GM21367 (cell line): ENCODE measurements at regions not wholly inside any gene's neighbourhood (a gene's known extent, or its start where the extent isn't known, plus 50 kb on each side); places are given as distances from the start of the nearest gene placed in this dataset.

Experiments used
- ATAC-seq: cut with Tn5 transposase; IDR thresholded peaks from one replicate; pipeline ENCODE4 v1.9.1; 2021; ENCODE audit not compliant: unreplicated experiment

DNA sequence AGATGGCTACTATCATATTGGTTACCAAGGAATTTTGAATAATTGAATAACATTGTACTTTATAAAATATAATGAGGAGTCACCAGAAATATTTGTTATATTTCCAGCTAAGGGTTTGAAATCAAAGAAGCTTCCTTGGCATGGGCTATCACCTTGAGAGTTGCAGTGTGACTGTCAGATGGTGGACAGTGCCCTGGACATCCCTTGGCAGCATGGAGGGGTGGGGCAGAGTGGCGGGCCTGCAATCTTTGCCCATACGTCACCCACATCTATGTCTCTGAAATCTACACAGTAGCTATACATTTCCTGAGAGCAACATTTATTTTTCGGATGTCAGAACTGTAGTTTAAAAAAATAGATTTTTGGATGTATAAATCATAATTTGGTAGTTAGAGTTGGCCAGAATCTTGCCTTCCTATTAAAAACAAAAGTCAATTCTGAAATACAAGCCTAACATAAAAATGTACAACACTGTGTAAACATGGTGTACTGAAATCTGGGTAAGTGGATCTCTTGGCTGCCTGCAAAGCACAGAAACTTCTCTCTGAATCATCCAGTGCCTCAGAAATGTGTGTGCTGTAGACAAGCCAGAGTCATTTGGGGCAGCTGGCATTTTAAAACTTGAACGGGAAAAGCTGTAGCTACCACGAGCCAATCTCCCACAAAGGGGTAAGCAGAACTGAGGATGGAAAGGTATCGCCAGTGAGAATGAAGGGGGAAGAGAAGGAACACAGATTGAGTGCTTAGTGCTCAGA, 124.2 kb upstream of the ARHGAP28 start:
- ATAC-seq: no peak

DNA sequence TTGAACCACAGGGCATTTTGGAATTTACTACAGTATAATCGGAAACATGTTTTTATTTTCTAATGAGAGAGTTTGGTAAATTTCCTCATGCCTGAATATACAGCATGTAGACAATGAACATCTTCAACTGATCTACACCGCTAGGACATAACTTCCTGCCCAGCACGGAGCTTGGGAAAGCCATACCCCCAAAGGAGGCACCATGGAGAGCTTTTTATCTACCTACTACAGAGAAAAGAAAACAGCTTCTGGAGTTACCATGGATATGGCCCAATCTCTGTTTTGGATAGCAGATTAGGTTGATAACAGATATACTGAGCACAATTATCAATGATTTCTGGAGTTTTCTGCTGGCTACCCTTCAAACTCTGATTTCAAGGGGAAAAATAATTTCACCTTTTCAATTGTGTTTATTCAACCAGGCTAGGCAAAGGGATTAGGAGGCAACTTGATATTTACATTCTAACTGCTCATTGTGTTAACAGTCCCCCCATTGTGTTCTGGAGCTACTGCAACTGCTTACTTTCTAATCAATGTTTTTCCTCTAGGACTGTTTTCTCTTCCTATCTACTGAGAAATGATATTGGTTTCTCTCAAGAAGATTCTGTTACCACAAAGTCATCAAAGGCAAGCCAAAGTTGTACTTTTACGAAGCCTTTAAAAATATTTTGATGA, 123.0 kb upstream of the ARHGAP28 start:
- no peak for ATAC-seq

DNA sequence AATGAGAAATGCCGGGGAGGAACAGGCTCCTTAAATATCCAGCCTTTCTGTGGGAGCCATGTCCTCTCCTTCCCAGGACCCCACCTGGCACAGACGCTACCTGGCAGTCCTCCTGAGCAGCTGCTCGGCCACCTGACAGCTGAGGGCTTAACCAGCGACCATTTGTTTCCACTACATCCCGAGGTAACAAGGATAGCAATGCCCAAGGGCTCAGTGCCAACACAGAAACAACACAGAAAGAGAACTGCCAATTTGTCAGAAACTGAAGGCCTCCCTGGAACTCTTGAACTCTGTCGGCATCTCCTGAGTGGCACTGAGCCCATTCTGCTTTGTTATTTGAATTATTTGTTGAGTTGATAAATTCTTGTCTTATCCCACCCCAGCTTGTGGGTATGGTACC, 122.2 kb upstream of the ARHGAP28 start:
- ATAC-seq: no peak

DNA sequence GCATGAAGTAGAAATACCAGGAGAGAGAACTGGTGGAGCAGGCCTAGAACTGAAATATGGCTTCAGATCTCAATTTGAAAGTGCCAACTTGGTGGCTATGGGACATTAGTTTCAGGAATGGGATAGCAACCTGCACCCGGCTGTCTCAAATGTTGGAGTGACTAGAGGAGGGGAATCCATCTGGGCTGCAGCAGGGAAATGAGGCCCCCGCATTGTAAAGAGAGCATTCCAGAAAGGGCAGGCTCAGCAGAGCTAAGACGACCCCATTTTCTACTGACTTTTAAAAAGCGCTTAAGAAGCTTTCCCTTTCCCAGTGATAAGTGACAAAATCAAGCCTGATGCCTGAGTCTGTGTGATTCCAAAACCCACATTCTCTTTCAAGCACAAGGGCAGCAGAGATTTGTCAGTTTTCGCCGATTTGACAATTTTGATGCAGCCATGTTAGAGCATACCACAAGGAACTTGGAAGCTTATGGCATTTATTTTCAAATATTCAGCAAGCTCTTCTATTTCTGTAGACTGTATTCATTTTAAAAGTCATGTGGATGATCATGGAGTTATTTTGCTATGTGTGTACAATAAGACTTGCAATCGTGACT, 119.8 kb upstream of the ARHGAP28 start:
- no peak for ATAC-seq

DNA sequence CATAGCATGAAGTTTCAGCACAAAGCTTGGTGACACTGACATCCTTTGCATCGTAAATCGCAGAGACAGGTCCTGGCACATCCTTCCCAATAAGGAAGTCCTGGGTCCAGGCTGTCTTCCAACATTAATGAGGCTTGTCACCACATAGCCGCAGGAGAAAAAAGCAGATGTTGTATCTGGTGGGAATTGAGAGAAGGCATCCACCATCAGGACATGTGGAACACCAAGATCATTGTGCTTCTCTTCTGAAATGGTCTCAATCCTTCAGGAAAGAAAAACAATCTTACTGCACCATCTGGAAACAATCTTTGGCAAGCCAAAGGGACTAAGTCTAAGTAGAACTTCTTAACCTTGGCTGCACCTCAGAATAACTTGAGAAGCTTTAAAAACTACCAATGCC, 119.0 kb upstream of the ARHGAP28 start:
- ATAC-seq: no peak

DNA sequence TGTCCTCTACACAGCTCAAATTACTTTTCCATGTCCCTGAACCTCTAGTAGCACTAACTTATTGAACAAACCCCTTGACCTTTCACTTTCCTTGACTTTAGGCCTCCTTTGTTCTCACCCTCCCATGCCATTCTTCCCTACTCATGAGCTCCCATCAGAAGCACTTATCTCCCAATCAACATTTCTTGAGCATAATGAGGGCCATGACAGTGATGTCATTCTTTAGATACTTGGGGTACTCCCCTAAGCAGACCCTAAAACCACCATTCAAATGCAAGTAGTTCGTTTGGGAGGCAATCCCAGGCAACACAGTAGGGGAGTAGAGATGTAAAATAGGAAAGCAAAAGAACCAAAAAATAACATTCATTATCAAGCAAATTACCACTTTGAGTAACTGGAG, 115.9 kb upstream of the ARHGAP28 start:
- ATAC-seq: no peak

DNA sequence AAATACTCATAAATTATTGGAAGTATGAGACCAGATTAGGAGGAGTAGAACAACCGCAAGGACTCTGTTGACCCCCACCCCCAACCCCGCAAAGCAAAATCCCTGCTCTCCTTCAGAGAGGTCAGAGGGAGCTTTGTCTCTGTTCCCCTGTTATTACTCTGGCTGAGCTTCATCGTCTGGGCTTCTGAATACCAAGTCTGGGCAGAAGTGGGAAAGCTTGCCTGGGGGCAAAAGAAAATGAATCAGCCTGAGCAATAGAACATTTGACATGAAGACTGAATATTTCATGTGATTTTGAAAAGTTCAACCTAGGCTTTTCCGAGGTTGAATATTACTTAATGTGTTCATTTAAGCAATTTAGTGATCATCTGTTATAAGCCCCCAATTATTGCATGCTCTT, 114.6 kb upstream of the ARHGAP28 start:
- no peak for ATAC-seq

DNA sequence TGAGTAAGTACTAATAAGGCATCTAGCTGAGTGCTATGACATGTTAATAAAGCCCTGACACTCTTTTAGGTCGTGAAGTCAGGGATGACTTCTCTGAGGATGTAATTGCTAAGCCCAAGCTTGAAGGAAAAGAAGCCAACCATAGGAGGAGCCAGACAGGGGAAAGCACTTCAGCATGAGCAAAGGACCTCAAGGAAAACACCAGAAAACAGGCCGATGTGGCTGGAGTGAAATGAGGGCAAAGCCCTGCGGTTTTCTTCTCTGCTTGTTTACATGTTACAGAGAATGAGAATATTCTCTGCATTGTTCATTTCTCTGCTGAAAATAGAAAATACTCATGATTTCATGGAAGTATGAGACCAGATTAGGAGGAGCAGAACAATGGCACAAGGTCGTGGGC, 112.5 kb upstream of the ARHGAP28 start:
- no peak for ATAC-seq

DNA sequence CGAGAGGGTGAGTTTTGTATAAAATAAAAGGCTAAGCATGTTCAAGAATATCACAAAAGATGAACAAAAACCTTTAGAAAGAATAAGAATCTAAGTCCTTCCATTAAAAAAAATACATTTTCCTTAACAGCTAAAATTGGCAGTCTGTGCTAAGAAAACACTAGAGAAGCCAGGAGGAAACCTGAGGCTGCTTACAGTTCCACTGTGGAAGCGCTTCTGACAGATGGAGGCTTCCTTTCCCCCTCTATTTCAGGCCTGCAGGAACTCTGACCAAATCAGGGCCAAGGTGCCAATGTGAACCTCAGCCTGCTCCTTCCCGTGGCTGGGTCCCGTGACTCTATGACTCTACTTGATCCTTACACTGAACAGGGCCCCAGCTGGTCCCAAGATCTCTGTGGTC, 108.1 kb upstream of the ARHGAP28 start:
- no peak for ATAC-seq

DNA sequence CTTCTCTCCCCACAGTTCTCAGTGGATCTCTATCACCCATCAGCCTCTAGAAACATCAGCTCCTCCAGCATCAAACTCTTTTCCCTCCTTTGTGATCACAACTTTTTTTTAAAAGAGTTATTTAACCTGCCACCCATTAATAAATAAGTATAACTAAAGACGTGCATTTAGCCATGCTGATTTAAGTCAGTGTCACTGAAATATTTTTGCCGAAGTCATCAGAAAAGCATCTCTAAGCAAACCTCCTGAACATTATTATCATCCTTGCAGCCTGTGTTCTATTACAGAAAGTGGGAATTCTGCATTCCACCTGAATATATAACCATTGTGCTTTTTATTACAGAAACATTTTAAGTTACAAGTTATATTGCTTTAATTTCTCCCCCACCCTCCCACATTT, 106.2 kb upstream of the ARHGAP28 start:
- no peak for ATAC-seq

DNA sequence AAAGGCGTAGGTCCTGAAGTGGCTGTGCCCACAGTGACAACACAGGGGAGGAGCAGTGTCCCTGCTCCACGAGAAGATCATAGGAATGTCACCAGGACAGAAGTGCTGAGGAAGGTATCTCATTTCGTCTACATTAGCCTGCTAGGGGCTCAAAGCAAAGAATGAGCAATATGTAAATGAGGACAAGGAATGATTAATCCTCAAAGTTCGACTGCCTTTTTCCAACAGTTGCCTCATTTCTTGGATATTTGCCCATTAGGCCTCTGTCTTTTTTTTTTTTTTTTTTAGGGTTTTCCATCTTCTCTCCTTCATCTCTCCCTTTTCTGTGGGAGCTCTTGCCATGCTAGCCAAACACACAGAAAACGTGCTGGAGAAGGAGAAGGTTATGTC, 105.2 kb upstream of the ARHGAP28 start:
- ATAC-seq: no peak

DNA sequence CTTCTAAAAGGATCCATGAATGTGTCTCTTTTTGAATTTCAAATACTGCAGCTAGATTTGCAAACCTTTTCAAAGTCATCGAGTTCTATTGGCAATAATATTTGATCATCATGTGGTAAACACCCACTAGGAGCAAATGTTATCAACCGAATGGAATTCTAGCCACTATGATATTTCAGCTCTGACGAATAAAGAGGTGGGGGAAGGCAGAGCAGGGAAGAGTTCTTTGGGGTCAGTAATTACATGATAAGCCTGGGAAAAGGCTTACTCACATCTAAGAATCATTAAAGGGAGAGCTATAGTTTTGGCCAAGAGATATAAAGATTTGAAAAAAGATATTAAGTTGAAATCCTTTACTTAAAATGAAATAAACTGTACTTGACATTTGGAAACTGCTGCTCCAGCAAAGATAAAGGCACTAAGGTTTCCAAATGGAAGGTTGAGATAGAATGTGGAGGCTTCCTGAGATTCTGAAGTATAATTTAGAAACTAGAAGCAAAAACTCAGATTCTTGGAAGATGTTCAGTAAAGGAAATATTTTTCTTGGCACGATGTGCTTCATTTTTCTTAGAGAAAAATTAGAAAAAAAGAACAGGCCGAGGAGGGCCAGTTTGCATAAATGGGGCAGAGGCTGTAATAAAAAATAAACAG, 104.7 kb upstream of the ARHGAP28 start:
- no peak for ATAC-seq

DNA sequence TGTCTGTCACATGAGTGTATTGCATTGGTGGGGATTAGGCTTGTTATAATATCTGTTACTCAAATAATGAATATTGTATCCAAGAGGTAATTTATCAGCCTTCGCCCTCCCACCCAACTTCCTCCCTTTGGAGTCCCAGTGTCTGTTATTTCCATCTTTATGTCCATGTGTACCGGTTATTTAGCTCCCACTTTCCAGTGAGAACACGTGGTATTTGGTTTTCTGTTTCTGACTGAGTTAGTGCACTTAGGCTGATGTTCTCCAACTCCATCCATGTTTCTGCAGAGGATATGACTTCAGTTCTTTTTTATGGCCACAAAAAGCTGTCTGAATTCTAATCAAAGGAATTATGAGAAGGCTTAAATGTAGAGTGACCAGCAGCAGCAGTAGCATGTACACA, 104.0 kb upstream of the ARHGAP28 start:
- no peak for ATAC-seq

DNA sequence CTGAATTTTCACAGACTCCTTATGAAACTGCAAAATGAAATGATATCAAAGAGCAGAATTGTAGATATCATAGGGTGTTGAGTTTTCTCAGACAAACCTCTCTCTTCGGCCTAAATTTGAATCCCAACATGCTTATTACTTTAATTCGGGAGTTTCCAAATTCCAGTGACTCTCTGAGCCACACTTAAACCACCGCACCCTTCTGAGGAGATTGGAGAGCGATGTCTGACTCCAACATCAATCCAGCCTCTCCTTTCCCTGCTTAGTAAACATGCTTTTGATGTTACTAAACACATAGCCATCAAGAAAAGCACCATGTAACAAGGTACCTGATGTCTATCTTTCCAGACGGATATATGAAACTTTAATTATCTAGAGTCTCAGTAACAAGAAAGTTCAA, 103.1 kb upstream of the ARHGAP28 start:
- ATAC-seq: no peak

DNA sequence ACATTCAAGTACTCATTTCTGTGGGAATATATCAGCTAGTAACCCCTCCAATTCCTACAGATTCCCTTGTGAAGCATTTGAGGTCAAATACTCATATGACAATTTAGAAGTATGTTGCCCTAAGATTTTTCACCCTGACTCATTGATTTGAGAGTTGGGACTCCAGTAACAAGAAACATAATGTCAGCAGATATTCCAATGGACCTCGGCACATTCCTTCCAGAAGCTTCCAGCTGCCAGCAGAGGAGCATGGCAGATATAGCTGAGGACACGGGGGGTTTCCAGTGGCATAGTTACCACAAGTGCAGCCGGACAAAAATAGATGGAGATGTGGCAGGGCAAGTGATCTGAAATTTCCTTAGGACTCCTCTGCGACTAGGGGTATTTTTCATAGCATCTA, 101.9 kb upstream of the ARHGAP28 start:
- ATAC-seq: no peak

DNA sequence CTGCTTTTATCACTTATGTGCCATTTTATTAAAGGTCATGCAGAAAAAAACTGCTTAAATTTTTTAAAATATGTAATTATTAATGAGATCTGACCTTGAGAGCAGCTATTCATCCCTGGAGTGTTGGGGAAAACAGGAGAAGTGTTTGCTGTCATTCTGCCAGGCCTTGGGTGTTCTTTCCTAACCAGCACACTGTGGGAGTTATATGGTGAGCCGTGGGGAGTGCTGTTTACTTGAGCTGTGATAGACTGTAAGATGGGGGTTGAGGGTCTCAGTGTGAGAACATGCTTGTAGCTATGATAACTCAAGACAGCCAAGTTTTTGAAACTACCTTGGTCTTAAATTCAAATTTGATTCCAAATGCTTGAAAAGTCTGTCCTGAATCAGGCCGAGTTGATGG, 101.3 kb upstream of the ARHGAP28 start:
- no peak for ATAC-seq

DNA sequence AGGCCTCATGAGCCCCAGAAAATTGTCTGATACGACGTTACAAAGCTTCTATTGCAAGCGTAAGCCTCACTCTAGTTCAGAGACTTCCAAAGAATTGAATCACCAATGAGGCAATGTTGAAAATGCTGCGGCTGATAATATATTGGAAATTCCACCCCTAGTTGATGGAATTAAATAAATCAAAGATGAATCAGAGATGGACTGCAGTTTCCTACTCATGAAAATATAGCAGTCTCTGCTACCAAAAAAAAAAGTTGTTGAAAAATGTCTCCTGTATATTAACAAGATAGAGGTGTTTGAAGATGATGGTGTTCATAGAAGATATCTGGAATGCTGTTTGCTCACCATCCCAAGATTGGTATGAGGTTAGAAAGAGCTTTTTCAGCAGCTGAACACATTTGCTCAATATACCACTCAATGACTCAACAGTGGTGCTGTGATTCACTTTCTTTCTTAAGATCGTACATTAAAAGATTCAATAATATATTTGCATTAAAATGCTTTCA, 99.8 kb upstream of the ARHGAP28 start:
- no peak for ATAC-seq

DNA sequence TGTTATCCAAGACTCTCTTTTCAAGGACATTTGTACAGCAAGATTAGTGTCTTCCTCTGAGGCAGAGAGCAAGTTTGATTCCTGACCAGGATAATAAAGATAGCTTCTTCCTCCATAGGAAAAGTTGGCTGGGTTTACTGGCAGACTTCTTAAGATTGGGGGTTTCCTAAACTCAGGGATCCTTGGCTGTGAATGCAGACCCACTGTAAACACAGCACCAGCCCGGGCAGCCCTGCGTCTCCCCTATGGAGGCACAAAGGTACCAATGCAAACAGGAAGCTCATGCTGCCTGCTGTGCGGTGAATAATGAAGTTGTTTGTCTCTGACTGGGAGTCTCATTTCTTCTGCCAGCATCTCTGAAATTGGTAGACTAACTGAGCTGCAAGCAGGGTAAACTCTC, 96.2 kb upstream of the ARHGAP28 start:
- no peak for ATAC-seq

DNA sequence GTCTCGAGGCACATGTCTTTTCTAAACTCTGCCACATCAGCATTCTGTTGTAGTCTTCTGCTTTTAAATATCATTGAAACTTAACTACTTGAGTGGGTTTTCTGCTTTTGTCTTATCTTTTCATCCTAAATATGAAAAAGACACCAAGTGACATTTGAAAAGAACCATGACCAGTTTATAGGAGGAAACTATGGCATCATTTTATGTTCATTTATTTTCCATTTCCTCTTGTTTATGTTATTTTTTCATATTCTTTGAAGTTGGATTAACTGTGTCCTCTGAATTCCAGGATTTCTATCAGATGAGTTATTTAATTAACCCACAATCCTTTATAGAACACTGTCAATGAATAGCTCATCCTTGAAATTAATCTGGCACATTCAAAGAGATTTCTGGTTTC, 93.4 kb upstream of the ARHGAP28 start:
- no peak for ATAC-seq

DNA sequence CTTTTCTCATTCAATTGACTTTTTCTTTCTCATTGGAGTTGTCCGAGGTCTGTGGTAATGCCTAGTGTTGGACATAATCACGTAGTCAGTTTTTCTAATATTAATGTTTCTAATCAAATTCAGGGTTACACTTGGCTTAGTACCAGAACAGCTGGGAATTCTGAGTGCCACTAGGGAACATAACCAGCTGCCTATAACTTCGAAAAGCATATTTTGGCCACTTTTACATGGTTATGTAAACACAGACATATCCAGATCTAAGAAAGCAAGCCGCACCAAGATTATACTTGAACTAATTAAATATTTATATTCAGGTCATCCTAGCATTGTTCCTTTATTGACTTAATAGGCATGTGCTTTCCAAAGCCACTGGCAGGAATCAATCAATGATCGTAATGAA, 91.1 kb upstream of the ARHGAP28 start:
- ATAC-seq: no peak

DNA sequence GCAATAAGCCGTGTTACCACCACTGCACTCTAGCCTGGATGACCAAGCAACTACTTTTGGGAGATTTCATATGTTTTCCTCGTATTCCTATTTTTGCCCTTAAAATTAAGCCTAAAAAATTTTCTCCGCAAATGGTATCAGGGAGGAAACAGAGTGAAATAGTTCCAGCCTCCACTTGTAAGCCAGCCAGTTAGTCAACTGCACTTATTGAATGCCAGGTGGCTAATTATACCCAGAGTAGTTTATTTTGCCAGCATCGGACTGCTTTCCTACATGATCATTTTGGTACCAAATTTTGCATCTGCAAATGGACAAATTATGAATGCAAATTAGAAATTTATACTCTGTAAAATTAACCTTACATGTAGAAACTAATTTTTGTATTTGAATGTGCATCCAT, 90.2 kb upstream of the ARHGAP28 start:
- no peak for ATAC-seq
